Stomach (tissue), 8 donors: ENCODE measurements at regions not wholly inside any gene's neighbourhood (a gene's known extent, or its start where the extent isn't known, plus 50 kb on each side); places are given as distances from the start of the nearest gene placed in this dataset.
A peak's percentile ranks its signal among the peaks of the same experiment; 100 is the strongest.

Experiments
- DNase-seq, 2 donors: peaks; one replicate each; pipeline versions ENCODE4 v3.0.0 to v3.0.0-alpha.2; 2013 to 2019
- H3K27ac ChIP-seq, 5 donors: fragments of 200-600 bp in 4 of 5; sonication (generic) in 4 of 5; one replicate each; pipeline ENCODE4 v1.5.1; 2013 to 2019; ENCODE audit warnings: mild to moderate bottlenecking in 1 of 5, moderate library complexity in 1 of 5
- H3K27me3 ChIP-seq, 3 donors: fragments of 200-600 bp; sonication (generic); one replicate each; pipeline ENCODE4 v1.5.1; 2017 to 2019; ENCODE audit warnings: mixed run types in 1 of 3
- H3K36me3 ChIP-seq, 4 donors: fragments of 200-600 bp; sonication (generic); 1 replicate in 3 of 4; 2 replicates in 1 of 4; pipeline ENCODE4 v1.5.1; 2016 to 2019
- H3K4me1 ChIP-seq, 4 donors: fragments of 200-600 bp; sonication (generic); one replicate each; pipeline ENCODE4 v1.5.1; 2016 to 2019
- H3K4me3 ChIP-seq, 4 donors: fragments of 200-600 bp; sonication (generic) in 3 of 4; one replicate each; pipeline ENCODE4 v1.5.1; 2016 to 2019; ENCODE audit warnings: mild to moderate bottlenecking in 1 of 4
- H3K9me3 ChIP-seq, 4 donors: fragments of 200-600 bp; sonication (generic); one replicate each; pipeline ENCODE4 v1.5.1; 2016 to 2019
- EP300 ChIP-seq: sonication (generic); formaldehyde crosslinking; IDR thresholded peaks from one replicate; pipeline ENCODE4 v1.6.1; 2017; ENCODE audit warnings: antibody characterized with exemption
- POLR2A ChIP-seq, 4 donors: fragments of 450-650 bp; IDR thresholded peaks; one replicate each; pipeline ENCODE4 v1.6.1; 2016; ENCODE audit warnings: antibody characterized with exemption in 4 of 4, control low read depth in 2 of 4, mild to moderate bottlenecking in 1 of 4, moderate library complexity in 1 of 4
- POLR2AphosphoS5 ChIP-seq, 3 donors: sonication (generic); formaldehyde crosslinking; IDR thresholded peaks; one replicate each; pipeline ENCODE4 v1.6.1; 2016; ENCODE audit warnings: antibody characterized with exemption in 3 of 3
- WGBS, 5 donors: extraction: QIAGEN DNeasy Blood & Tissue Kit in 3 of 5; methylation state at CpG; one replicate each; pipeline versions ENCODE4 v1.1.5 to v1.1.7; 2013 to 2018; 5-methylcytosine and 5-hydroxymethylcytosine counted together
- intact Hi-C: fragments of 100-400 bp; cut with DNase I; formaldehyde crosslinking; loops from one replicate; pipeline ENCODE4 v1.15.1; 2023; ENCODE audit warnings: low total_unique reads
- TF ChIP-seq, protein P1 (sequence below), 7 experiments: fragments of 450-650 bp in 4 of 7; fragments of 200-600 bp in 3 of 7; sonication (generic) in 3 of 7; IDR thresholded peaks; one replicate each; pipeline ENCODE4 v1.5.1; 2016 to 2019; ENCODE audit warnings: antibody characterized with exemption in 7 of 7, control low read depth in 2 of 7, mild to moderate bottlenecking in 1 of 7
- donor health status: healthy with polysubstance abuse.
- donor health status: Bipolar disorder and iron deficiency.
- donor health status: healthy.

DNA sequence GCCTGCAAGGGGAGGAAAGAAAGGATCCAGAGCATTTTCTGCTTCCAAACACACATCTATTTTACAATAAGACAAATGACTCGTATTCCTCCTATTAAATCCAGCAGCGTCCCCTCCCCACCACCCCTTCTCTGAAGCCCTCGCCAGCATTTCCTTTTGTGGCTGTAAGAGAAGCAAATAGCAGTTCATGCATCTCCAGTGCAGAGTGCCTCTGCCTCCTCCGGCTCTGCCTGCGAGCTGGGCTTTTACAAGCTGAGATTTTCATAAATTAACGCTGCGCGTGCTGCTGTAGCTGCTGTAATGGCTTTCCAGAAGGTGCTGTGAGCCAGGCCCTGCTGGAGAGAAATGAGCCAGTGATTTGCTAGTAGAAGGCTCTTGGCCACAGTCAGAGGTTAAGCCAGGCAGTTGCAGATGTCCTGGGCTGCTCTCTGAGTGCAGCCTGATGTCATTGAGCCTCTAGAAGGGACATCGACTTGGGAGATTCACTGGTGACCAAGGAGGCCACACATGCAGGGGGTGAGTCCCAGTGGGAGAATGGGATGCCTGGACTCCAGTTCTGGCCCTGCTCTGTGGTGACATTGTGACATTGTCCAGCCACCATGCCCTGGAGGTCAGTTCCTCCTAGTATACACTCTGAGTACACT lies 134.5 kb upstream of the NAV2 start:
- intact Hi-C loops: no loop called here
- H3K27me3 ChIP-seq: no peaks in the 10 kb centered on the region
- H3K4me3 ChIP-seq: no peak overlapping the region
- H3K36me3 ChIP-seq: no peaks in the 10 kb centered on the region
- H3K4me1 ChIP-seq: peaks cover 24 to 40% (median 31%) of the 10 kb centered on the region in 4 donors
- peak in 1 of 2 donors; percentile 90 for DNase-seq
- H3K27ac ChIP-seq: peak overlapping the region; percentile 34 to 87 (median 81)
- TF ChIP-seq, protein P1, sequence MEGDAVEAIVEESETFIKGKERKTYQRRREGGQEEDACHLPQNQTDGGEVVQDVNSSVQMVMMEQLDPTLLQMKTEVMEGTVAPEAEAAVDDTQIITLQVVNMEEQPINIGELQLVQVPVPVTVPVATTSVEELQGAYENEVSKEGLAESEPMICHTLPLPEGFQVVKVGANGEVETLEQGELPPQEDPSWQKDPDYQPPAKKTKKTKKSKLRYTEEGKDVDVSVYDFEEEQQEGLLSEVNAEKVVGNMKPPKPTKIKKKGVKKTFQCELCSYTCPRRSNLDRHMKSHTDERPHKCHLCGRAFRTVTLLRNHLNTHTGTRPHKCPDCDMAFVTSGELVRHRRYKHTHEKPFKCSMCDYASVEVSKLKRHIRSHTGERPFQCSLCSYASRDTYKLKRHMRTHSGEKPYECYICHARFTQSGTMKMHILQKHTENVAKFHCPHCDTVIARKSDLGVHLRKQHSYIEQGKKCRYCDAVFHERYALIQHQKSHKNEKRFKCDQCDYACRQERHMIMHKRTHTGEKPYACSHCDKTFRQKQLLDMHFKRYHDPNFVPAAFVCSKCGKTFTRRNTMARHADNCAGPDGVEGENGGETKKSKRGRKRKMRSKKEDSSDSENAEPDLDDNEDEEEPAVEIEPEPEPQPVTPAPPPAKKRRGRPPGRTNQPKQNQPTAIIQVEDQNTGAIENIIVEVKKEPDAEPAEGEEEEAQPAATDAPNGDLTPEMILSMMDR (IDR thresholded peaks at IDR 0.05): no peak
- no peak for TF ChIP-seq POLR2AphosphoS5 (IDR thresholded peaks at IDR 0.05)
- no peak for TF ChIP-seq EP300
- no peak for TF ChIP-seq POLR2A (IDR thresholded peaks at IDR 0.05)
- WGBS, 5 donors: 20 to 40% (median 28%) methylated on average over 9 of the region's 9 CpGs
- no peaks in the 10 kb centered on the region for H3K9me3 ChIP-seq

DNA sequence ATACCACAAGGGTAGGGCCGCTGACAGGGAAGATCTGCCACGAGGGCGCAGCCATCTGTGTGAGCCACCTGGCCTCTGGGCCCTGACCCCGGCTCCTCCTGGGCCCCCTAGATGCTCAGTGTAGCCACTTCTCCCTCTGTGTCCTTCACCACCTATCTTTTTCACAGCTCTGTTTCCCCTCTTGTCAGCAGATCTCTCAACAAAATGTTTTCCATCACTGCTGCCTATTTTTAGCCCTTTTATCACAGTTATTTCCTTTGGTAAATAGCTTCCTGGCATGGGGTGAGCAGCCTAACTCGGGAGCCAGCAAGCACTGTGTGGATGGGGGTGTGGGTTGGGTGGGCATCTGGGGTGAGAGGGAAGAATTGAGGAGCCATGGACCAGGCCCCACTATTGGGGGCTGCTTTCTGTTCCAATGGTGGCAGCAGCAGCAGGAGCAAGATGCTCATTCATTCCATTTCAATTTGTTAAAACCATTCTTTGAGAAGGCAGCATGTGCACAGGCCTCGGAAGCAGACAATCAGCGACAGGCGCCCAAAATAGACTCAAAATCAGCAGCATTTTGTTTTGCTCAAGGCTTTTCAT lies 135.2 kb upstream of the NAV2 start:
- peak overlapping the region; percentile 57 to 87 (median 81) for H3K27ac ChIP-seq
- H3K4me1 ChIP-seq: peaks cover 24 to 40% (median 31%) of the 10 kb centered on the region in 4 donors
- H3K27me3 ChIP-seq: no peaks in the 10 kb centered on the region
- H3K4me3 ChIP-seq: no peak overlapping the region
- TF ChIP-seq EP300 (no peak), POLR2A (IDR thresholded peaks at IDR 0.05) (no peak), POLR2AphosphoS5 (IDR thresholded peaks at IDR 0.05) (no peak)
- TF ChIP-seq, protein P1 (IDR thresholded peaks at IDR 0.05): no peak
- 11 to 35% (median 18%) methylated on average over 8 of the region's 8 CpGs for WGBS, 5 donors
- H3K36me3 ChIP-seq: no peaks in the 10 kb centered on the region
- peak; percentile 41 to 62 for DNase-seq
- no peaks in the 10 kb centered on the region for H3K9me3 ChIP-seq
- intact Hi-C loops: no loop called here

DNA sequence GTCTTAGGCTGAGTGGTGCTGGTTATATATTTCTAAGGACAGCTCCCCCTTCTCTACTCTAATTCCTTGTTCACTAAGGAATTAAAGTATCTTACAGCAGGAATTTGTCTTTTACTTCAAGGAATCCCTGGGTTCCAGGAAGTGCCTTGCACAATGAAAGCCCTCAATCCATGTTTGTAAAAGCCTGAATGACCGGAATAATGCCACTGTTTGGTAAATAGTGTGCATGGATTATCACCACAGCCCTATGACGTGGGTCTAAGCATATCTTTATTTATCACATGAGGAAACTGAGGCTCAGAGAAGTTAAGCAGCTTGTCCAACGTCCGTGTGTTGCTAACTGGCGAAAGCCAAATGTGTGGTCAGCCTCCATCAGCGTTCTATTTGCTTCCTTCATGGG lies 135.7 kb upstream of the NAV2 start:
- Histone ChIP-seq H3K9me3 (no peaks in the 10 kb centered on the region), H3K27ac (peak overlapping the region; percentile 57 to 87 (median 81)), H3K4me3 (no peak overlapping the region), H3K27me3 (no peaks in the 10 kb centered on the region), H3K4me1 (peaks cover 24 to 40% (median 31%) of the 10 kb centered on the region in 4 donors), H3K36me3 (no peaks in the 10 kb centered on the region)
- no peak for DNase-seq
- intact Hi-C loops: no loop called here
- WGBS, 5 donors: 22 to 57% (median 37%) methylated on average over 5 to 6 of the region's 6 CpGs
- TF ChIP-seq POLR2AphosphoS5 (IDR thresholded peaks at IDR 0.05) (peak in 1 of 3 donors; percentile 25), EP300 (no peak)

DNA sequence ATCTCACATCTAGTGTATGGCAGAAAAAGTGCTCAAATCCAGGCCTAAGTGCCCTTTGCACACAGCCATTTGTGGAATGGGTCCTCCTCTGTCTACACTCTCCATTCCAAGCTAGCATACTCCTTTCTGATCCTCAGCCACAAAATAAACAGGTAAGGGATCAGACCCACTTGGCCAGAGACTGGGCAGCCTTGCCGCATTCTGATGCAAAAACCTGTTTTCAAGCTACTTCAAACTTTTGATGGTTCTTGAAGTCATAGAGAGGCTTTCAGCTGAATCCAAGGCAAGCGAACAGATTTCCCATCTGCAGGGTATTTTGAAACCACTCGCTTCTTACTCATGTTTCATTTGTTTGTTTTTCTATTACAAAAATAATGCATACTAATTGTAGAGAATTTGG lies 136.6 kb upstream of the NAV2 start:
- no peaks in the 10 kb centered on the region for H3K27me3 ChIP-seq
- DNase-seq: no peak
- peaks cover 24 to 40% (median 31%) of the 10 kb centered on the region in 4 donors for H3K4me1 ChIP-seq
- peak overlapping the region in 3 of 5 donors; percentile 81 to 87 (median 82) for H3K27ac ChIP-seq
- TF ChIP-seq POLR2A (IDR thresholded peaks at IDR 0.05): no peak
- TF ChIP-seq POLR2AphosphoS5 (IDR thresholded peaks at IDR 0.05): no peak
- TF ChIP-seq EP300: no peak
- TF ChIP-seq, protein P1 (IDR thresholded peaks at IDR 0.05): no peak
- H3K9me3 ChIP-seq: no peaks in the 10 kb centered on the region
- 89 to 95% (median 93%) methylated on average over 3 of the region's 3 CpGs for WGBS, 5 donors
- intact Hi-C loops: no loop called here
- no peak overlapping the region for H3K4me3 ChIP-seq
- H3K36me3 ChIP-seq: no peaks in the 10 kb centered on the region

DNA sequence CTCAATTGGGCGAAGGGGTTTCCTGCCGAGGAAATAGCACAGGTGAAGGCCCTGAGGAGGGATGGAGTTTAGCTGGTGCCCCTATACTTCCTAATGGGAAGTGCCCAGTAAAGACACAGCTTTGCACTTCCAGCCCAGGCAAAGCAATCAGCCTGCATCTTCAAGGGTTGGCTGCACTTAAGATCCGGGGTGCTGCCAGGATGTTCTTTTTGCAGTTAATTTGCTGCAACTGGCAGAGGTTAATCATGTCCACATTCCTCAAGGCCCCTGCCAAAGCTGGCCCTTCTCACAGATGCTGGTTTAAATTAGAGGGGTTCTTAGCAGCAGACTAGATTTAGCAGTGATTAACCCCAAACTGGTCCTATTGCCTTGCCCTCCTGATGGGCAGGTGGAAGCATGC lies 137.7 kb upstream of the NAV2 start:
- no peaks in the 10 kb centered on the region for H3K36me3 ChIP-seq
- H3K9me3 ChIP-seq: no peaks in the 10 kb centered on the region
- no peak overlapping the region for H3K27ac ChIP-seq
- WGBS, 5 donors: 51 to 61% (median 59%) methylated on average over 3 of the region's 3 CpGs
- peaks cover 24 to 40% (median 31%) of the 10 kb centered on the region in 4 donors for H3K4me1 ChIP-seq
- no peak for DNase-seq
- no peaks in the 10 kb centered on the region for H3K27me3 ChIP-seq
- intact Hi-C loops: no loop called here
- no peak overlapping the region for H3K4me3 ChIP-seq
- TF ChIP-seq POLR2A (IDR thresholded peaks at IDR 0.05): no peak
- TF ChIP-seq EP300: no peak
- TF ChIP-seq, protein P1 (IDR thresholded peaks at IDR 0.05): no peak
- no peak for TF ChIP-seq POLR2AphosphoS5 (IDR thresholded peaks at IDR 0.05)
